Stimulated activated naive CD8-positive, alpha-beta T cell treated with anti-CD3 and anti-CD28 coated beads, Interleukin-15, amount 100 ng/mL, for 72 hours (primary cell): ENCODE measurements at regions not wholly inside any gene's neighbourhood (a gene's known extent, or its start where the extent isn't known, plus 50 kb on each side); places are given as distances from the start of the nearest gene placed in this dataset.

Experiments used
- ATAC-seq: fragments of 150-1000 bp; cut with Tn5 transposase; 2 replicates; pipeline ENCODE4 v1.10.0; 2021; ENCODE audit warnings: mild to moderate bottlenecking, moderate library complexity
- DNase-seq, 2 donors: peaks; one replicate each; pipeline ENCODE4 v3.0.0; 2021 to 2022
- H3K27ac Mint-ChIP-seq, 2 donors: one replicate each; pipeline ENCODE4 v1.8.0; 2022; ENCODE audit warnings: mild to moderate bottlenecking in 2 of 2, mixed read lengths in 2 of 2, moderate library complexity in 2 of 2
- H3K27me3 Mint-ChIP-seq: one replicate; pipeline ENCODE4 v1.8.0; 2022; ENCODE audit warnings: mixed read lengths
- H3K4me1 Mint-ChIP-seq: one replicate; pipeline ENCODE4 v1.8.0; 2022; ENCODE audit warnings: mild to moderate bottlenecking, mixed read lengths
- H3K4me3 Mint-ChIP-seq, 2 donors: one replicate each; pipeline ENCODE4 v1.8.0; 2022; ENCODE audit warnings: mild to moderate bottlenecking in 2 of 2, mixed read lengths in 2 of 2, moderate library complexity in 1 of 2
- H3K9me3 Mint-ChIP-seq, 2 donors: one replicate each; pipeline ENCODE4 v1.8.0; 2022; ENCODE audit warnings: mixed read lengths in 2 of 2

GRCh38 chr13:40210865-40211585 is 455.4 kb downstream of the FOXO1 start:
- Mint-ChIP-seq H3K4me1 (peaks cover 39% of the 10 kb centered on the region), H3K27ac (no peak overlapping the region), H3K4me3 (no peak overlapping the region), H3K9me3 (peaks cover 5 to 10% of the 10 kb centered on the region in 2 donors), H3K27me3 (no peaks in the 10 kb centered on the region)
- no peak for DNase-seq
- no peak for ATAC-seq

GRCh38 chr13:40211586-40211968 is 454.9 kb downstream of the FOXO1 start:
- DNase-seq (no peak), ATAC-seq (no peak)
- Mint-ChIP-seq H3K4me3 (no peak overlapping the region), H3K9me3 (peaks cover 5 to 11% of the 10 kb centered on the region in 2 donors), H3K27ac (no peak overlapping the region), H3K4me1 (peaks cover 34% of the 10 kb centered on the region), H3K27me3 (no peaks in the 10 kb centered on the region)

- ATAC-seq = peak; percentile 49
- Mint-ChIP-seq H3K4me3 (no peak overlapping the region), H3K4me1 (peaks cover 35% of the 10 kb centered on the region), H3K27ac (no peak overlapping the region), H3K9me3 (peaks cover 0 to 14% of the 10 kb centered on the region in 2 donors), H3K27me3 (no peaks in the 10 kb centered on the region)
- DNase-seq = no peak
These were observed 452.7 kb downstream of the FOXO1 start for GRCh38 chr13:40213779-40214178.

GRCh38 chr13:40215311-40215710 is 451.1 kb downstream of the FOXO1 start:
- Mint-ChIP-seq H3K4me3 (no peak overlapping the region), H3K27me3 (no peaks in the 10 kb centered on the region), H3K9me3 (peaks cover 0 to 14% of the 10 kb centered on the region in 2 donors), H3K4me1 (peaks cover 40% of the 10 kb centered on the region), H3K27ac (no peak overlapping the region)
- ATAC-seq (no peak), DNase-seq (no peak)

GRCh38 chr13:40215747-40216146 is 450.7 kb downstream of the FOXO1 start:
- ATAC-seq (no peak), DNase-seq (no peak)
- Mint-ChIP-seq H3K27me3 (no peaks in the 10 kb centered on the region), H3K27ac (no peak overlapping the region), H3K4me1 (peaks cover 44% of the 10 kb centered on the region), H3K4me3 (no peak overlapping the region), H3K9me3 (peaks cover 0 to 14% of the 10 kb centered on the region in 2 donors)

GRCh38 chr13:40217675-40218074 is 448.8 kb downstream of the FOXO1 start:
- H3K9me3 Mint-ChIP-seq = peaks cover 0 to 9% of the 10 kb centered on the region in 2 donors
- H3K4me3 Mint-ChIP-seq = no peak overlapping the region
- DNase-seq = no peak
- peaks cover 53% of the 10 kb centered on the region for H3K4me1 Mint-ChIP-seq
- ATAC-seq = no peak
- no peak overlapping the region for H3K27ac Mint-ChIP-seq
- H3K27me3 Mint-ChIP-seq = no peaks in the 10 kb centered on the region

- peak; percentile 29 to 74 for DNase-seq
- Mint-ChIP-seq H3K4me3 (peak overlapping the region; percentile 2 to 49), H3K27ac (peak overlapping the region; percentile 6 to 83), H3K9me3 (peaks cover 0 to 4% of the 10 kb centered on the region in 2 donors), H3K4me1 (peaks cover 61% of the 10 kb centered on the region), H3K27me3 (no peaks in the 10 kb centered on the region)
- ATAC-seq = peak; percentile 90
These were observed 446.0 kb downstream of the FOXO1 start for GRCh38 chr13:40220299-40220935.

GRCh38 chr13:40221131-40221459 is 445.3 kb downstream of the FOXO1 start:
- H3K27me3 Mint-ChIP-seq = no peaks in the 10 kb centered on the region
- H3K9me3 Mint-ChIP-seq = peaks cover 0 to 4% of the 10 kb centered on the region in 2 donors
- H3K4me3 Mint-ChIP-seq = peak overlapping the region; percentile 14 to 49
- peak overlapping the region; percentile 81 to 83 for H3K27ac Mint-ChIP-seq
- peaks cover 59% of the 10 kb centered on the region for H3K4me1 Mint-ChIP-seq
- DNase-seq = no peak
- no peak for ATAC-seq

- DNase-seq = peak; percentile 14 to 42
- Mint-ChIP-seq H3K4me1 (peaks cover 58% of the 10 kb centered on the region), H3K4me3 (peak overlapping the region; percentile 14 to 49), H3K27me3 (no peaks in the 10 kb centered on the region), H3K9me3 (peaks cover 0 to 2% of the 10 kb centered on the region in 2 donors), H3K27ac (peak overlapping the region; percentile 81 to 83)
- ATAC-seq = peak; percentile 71
These were observed 444.8 kb downstream of the FOXO1 start for GRCh38 chr13:40221460-40222201.

GRCh38 chr13:40223585-40223984 is 442.9 kb downstream of the FOXO1 start:
- no peak overlapping the region for H3K27ac Mint-ChIP-seq
- peaks cover 41% of the 10 kb centered on the region for H3K4me1 Mint-ChIP-seq
- no peak for DNase-seq
- no peaks in the 10 kb centered on the region for H3K27me3 Mint-ChIP-seq
- no peak overlapping the region for H3K4me3 Mint-ChIP-seq
- no peak for ATAC-seq
- no peaks in the 10 kb centered on the region for H3K9me3 Mint-ChIP-seq

GRCh38 chr13:40228496-40228895 is 437.9 kb downstream of the FOXO1 start:
- no peaks in the 10 kb centered on the region for H3K27me3 Mint-ChIP-seq
- no peak for DNase-seq
- H3K4me1 Mint-ChIP-seq = peaks cover 34% of the 10 kb centered on the region
- peaks cover 0 to 5% of the 10 kb centered on the region in 2 donors for H3K9me3 Mint-ChIP-seq
- ATAC-seq = no peak
- no peak overlapping the region for H3K27ac Mint-ChIP-seq
- H3K4me3 Mint-ChIP-seq = no peak overlapping the region

- Mint-ChIP-seq H3K9me3 (peaks cover 0 to 5% of the 10 kb centered on the region in 2 donors), H3K27me3 (no peaks in the 10 kb centered on the region), H3K27ac (no peak overlapping the region), H3K4me1 (peaks cover 29% of the 10 kb centered on the region), H3K4me3 (no peak overlapping the region)
- DNase-seq (no peak), ATAC-seq (no peak)
These were observed 437.5 kb downstream of the FOXO1 start for GRCh38 chr13:40228990-40229389.

GRCh38 chr13:40230833-40231266 is 435.6 kb downstream of the FOXO1 start:
- Mint-ChIP-seq H3K27ac (peak overlapping the region in 1 of 2 donors; percentile 3), H3K4me3 (peak overlapping the region in 1 of 2 donors; percentile 27), H3K9me3 (peaks cover 0 to 5% of the 10 kb centered on the region in 2 donors), H3K27me3 (no peaks in the 10 kb centered on the region), H3K4me1 (peaks cover 27% of the 10 kb centered on the region)
- DNase-seq (no peak), ATAC-seq (no peak)

- H3K9me3 Mint-ChIP-seq = peaks cover 0 to 5% of the 10 kb centered on the region in 2 donors
- ATAC-seq (no peak), DNase-seq (no peak)
- peaks cover 27% of the 10 kb centered on the region for H3K4me1 Mint-ChIP-seq
- no peak overlapping the region for H3K4me3 Mint-ChIP-seq
- no peaks in the 10 kb centered on the region for H3K27me3 Mint-ChIP-seq
- H3K27ac Mint-ChIP-seq = no peak overlapping the region
These were observed 435.1 kb downstream of the FOXO1 start for GRCh38 chr13:40231311-40231710.

- Mint-ChIP-seq H3K9me3 (peaks cover 0 to 5% of the 10 kb centered on the region in 2 donors), H3K27ac (no peak overlapping the region), H3K4me3 (no peak overlapping the region), H3K4me1 (peaks cover 27% of the 10 kb centered on the region), H3K27me3 (no peaks in the 10 kb centered on the region)
- DNase-seq (no peak), ATAC-seq (no peak)
These were observed 434.7 kb downstream of the FOXO1 start for GRCh38 chr13:40231751-40232150.
